GM18498 (cell line): ENCODE measurements at regions not wholly inside any gene's neighbourhood (a gene's known extent, or its start where the extent isn't known, plus 50 kb on each side); places are given as distances from the start of the nearest gene placed in this dataset.

Source experiments
- ATAC-seq: cut with Tn5 transposase; IDR thresholded peaks from one replicate; pipeline ENCODE4 v1.9.1; 2021; ENCODE audit warnings: mild to moderate bottlenecking, moderate library complexity; ENCODE audit not compliant: unreplicated experiment

- no peak for ATAC-seq
Observed at GRCh38 chr22:26845021-26845743, 187.8 kb downstream of the MIAT start.

- ATAC-seq = no peak
Observed at GRCh38 chr22:26846076-26846475, 188.7 kb downstream of the MIAT start.

DNA sequence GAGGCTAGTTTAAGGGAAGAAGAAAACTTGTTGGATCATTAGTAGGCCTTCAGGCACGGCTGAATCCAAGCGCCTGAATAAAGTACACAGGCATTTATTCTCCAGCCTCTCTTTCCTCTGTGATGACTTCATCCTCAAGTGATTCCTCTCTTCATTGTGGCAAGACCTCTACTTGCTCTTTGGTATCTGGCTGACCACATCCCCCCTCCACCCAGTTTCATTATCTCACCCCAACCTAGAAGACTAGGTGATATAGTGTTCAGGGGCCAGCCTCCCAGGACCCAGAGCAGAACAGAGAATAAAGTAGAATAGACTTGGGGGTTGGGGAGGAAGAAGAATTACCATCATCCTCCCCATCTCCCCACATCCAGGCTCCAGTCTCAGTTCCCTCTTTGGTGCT, 189.3 kb downstream of the MIAT start:
- ATAC-seq = peak; percentile 66

DNA sequence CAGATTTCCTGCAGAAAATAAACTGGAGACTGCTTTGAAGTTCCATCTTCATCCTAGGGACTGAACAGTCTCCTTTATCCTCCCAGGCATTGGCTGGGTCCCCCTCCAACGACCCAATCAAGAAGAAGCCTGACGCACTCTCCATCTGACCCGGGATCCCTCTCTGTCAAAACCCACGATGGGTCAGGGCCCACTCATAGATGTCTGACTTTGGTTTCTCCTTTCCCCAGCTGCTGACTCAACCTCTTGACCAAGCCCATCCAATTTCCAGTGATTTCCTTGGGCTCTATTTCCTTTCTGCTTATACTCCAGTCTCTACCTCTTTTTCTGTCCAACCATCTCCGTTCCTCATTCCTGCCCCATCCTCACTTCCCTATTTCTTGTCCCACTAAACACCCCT, 189.7 kb downstream of the MIAT start:
- no peak for ATAC-seq

DNA sequence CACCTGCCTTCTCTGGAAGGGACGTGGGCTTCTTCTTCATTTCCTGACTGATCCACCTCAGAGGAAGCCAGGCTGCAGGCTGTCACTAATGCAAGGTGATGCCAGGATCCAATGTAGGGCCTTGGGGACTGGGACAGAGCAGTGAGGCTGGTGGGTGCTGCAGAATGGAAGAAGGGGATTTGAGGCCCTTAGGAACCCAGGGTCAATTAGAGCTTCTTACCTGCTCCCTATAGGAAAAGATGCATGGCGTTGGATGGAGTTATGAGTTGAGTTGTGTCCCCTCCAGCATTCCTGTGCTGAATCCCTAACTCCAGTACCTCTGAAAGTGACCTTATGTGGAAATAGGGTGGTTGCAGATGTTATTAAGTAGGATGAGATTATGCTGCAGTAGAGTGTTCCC, 190.4 kb downstream of the MIAT start:
- no peak for ATAC-seq

DNA sequence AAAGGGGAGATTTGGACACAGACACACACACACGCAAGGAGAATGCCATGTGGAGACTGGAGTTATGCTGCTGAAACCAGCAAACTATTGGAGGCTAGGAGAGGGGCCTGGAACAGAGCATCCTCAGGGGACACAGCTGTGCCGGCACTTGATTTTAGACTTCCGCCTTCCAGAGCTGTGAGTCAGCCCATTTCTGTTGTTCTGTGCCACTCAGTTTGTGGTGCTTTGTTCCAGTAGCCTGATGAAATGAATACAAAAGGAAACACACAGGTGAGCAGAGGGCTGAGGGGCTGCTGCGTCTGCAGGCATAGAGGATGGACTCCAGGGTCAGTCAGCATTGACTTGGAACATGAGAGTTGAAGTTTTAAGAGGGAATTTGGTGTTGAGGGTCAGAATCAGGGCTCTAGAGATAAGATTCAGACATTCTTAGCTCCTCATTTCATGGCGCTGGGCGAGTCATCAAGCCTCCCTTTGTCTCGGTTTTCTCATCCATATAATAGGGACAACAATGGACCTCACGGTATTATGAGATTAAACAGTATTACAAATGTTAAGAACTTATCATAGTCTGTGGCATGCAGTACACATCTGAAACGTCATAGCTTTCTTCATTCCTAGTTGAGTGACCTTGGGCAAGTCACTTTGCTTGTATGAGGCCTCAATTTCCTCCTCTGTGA, 191.0 kb downstream of the MIAT start:
- ATAC-seq = no peak

DNA sequence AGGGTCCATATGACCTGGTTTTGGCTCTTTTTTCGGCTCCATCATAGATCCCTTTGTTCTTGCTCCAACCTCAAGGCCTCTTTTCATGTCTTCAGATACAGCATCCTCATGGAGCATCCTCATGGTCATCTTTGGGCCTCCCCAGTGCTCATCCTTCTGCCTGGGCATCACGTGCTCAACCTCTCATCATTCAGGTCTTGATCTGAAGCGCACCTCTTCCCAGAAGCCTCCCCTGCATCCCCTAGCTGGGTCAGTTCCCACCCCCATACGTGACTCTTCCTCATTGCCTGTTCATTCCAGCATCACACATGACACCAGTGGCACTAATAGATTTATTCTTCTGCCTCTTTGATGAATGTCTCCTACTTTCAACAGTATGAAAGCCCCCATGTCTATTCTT, 192.2 kb downstream of the MIAT start:
- ATAC-seq = no peak

GRCh38 chr22:26851125-26851524, 193.7 kb downstream of the MIAT start:
- ATAC-seq = no peak

- ATAC-seq = no peak
Observed at GRCh38 chr22:26852176-26852575, 194.8 kb downstream of the MIAT start.

GRCh38 chr22:26853071-26853470, 195.7 kb downstream of the MIAT start:
- no peak for ATAC-seq

DNA sequence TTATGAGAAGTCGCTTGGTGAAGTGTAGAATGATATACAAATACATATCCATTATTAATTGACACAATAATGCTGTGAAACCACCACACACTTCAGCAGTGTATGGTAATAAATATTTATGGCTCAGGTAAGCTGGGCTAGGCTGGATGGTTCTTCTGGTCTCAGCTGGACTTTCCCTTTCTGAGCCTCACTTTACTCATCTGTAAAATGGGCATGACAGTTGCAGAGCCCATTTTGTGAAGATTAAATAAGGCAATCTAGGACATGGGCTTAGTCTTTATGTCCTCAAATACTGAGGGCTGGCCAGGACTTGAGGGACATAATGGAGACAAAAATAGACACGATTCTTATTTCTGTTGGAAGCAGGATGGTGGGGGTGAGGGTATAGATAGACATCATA, 196.1 kb downstream of the MIAT start:
- no peak for ATAC-seq

DNA sequence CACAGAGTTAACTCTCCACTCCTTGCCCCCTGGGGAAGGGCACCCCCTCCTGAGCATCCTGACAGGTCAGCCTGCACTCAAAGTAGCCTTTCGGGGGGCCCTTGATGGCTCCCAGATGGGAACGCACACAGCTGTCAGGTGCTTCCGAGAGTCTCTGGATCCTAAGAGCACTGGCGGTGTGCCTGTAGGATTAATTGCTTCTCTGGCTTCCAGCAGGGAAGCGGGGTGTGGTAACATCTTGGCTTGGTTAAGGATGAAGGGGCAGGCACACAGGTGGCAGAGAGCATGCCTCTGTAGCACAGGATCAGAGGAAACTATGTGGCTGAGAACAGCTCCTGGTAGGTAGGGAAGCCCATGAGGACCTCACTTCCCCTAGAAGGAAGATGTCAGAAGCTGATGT, 199.8 kb downstream of the MIAT start:
- no peak for ATAC-seq

- no peak for ATAC-seq
Observed at GRCh38 chr22:26860301-26860700, 202.9 kb downstream of the MIAT start.

DNA sequence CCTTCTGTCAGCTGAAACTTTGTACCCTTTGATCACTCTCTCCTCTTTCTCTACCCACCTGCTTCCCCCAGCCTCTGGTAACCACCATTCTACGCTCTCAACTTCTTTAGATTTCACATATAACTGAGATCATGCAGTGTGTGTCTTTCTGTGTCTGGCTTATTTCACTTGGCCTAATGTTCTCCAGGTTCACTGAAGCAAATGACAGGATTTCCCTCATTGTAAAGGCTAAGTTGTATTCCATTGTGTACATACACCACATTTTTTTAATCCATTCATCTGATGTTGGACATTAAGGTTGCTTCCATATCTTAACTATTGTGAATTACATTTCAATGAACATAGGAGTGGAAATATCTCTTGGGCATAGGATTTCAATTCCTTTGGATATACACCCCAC, 207.6 kb downstream of the MIAT start:
- no peak for ATAC-seq

GRCh38 chr22:26883393-26883792, 226.0 kb downstream of the MIAT start:
- no peak for ATAC-seq

- no peak for ATAC-seq
Observed at GRCh38 chr22:26884921-26885320, 227.5 kb downstream of the MIAT start.

- ATAC-seq = no peak
Observed at GRCh38 chr22:26885441-26886261, 228.3 kb downstream of the MIAT start.

- no peak for ATAC-seq
Observed at GRCh38 chr22:26887456-26887855, 230.1 kb downstream of the MIAT start.

DNA sequence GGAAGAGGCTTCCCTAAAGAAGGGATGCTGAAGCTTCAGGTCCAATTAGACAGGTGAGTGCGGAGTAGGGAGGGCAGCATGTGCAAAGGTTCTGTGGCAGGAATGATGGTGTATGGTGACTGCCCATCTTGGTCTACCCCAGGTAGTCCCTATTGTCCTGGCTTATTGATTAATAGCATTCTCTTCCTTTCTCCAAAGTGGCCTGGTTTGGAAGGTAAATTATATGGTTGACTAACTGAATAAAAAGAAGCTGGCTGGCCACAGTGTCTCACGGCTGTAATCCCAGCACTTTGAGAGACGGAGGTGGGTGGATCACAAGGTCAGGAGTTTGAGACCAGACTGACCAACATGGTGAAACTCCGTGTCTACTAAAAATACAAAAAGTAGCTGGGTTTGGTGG, 230.5 kb downstream of the MIAT start:
- ATAC-seq = no peak

GRCh38 chr22:26888887-26889286, 231.5 kb downstream of the MIAT start:
- no peak for ATAC-seq

GRCh38 chr22:26889802-26890201, 232.4 kb downstream of the MIAT start:
- no peak for ATAC-seq

DNA sequence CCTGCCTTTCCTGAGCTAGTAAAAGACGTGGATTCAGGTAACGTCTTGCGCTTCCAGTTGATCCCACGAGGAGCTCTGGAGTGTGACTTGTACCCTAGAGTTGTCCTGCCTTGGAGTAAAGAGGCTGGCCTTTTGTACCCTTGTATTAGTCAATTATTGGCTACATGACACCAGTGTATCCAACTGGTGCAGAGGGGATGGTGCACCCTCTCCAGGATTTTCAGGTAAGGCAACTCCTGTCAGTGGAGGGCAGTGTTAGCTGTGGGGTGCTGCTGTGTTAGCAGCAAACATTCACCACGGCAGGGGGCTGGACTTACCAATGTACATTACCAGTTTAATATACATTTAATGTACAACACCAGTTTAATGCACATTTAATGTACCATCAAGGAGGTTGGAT, 233.5 kb downstream of the MIAT start:
- no peak for ATAC-seq
